Activated CD4-positive, alpha-beta T cell treated with anti-CD3 and anti-CD28 coated beads, Interleukin-2, amount 50 U/mL, for 1 hour (primary cell): ENCODE measurements at regions not wholly inside any gene's neighbourhood (a gene's known extent, or its start where the extent isn't known, plus 50 kb on each side); places are given as distances from the start of the nearest gene placed in this dataset.
A peak's percentile ranks its signal among the peaks of the same experiment; 100 is the strongest.
"Not testable (repeated sequence)": the region's sequence is repeated elsewhere in the genome, so short reads cannot be mapped to it uniquely, and the experiment has no call there.

ENCODE experiments used
- DNase-seq: peaks from one replicate; pipeline ENCODE4 v3.0.0-alpha.2; 2020

DNA sequence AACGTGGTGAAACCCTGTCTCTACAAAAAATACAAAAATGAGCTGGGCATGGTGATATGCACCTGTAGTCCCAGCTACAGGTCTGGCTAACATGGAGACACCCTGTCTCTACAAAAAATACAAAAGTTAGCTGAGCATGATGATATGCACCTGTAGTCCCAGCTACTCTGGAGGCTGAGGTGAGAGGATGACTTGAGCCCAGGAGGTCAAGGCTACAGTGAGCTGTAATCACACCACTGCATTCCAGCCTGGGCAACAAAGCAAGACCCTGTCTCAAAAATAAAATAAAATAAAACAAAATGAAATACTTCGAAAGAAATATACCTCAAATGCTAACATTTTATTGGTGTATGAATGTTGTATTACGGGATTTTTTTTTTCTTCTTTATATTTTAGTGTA lies 107.6 kb upstream of the EGLN3 start:
- DNase-seq = no peak

DNA sequence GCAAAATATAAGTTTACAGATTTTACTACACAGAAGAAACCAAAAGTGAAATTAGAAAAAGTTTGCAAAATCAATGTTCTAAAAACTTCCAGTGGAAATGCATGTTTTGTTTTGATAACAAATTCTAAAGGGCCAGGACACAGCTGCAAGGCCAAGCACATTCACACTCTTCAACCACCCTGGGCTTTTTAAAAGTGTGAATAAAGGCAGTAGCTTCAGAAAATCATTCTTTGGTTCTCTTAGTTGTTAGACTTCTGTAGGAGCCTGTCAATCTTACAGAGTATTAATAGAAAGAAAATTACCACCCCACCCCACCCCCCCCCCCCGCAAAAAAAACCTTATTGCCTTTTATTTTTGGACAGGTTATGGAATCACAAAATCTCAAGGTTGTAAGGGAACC lies 105.2 kb upstream of the EGLN3 start:
- DNase-seq = no peak

DNA sequence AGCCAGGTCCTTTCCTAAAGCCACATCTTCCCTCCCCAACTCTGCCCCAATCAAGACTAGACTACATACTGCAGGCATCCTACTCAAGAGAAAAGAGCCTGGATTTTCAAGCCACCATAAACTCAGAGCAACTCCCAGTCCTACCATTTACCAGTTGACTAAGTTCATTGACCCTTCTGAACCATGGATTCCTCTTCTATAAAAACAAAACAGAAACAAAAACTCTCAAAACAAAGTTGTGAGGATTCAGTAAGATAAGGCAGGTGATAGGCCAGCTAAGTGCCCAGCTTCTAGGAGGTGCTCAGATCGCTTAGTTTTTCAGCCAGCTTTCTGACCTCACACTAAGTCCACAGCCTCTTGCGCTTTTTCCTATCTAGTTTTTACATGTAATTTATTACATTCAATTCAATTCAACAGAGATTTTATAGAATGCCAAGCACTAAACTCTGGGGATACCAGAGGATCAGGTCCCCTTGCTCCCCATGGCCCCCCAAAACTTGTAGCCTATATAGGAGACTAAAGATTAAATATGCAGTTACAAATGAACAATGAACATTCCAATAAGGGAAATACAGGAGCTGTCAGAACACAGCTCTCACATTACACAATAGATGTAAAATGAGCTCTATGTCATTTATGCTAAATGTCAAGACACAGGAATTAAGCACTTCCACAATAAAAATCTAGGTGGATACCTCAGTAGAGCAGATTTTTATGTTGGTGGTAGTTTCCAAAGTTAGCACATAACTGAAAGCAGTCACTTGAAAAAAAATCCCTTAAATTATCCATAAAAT lies 104.5 kb upstream of the EGLN3 start:
- no peak for DNase-seq

DNA sequence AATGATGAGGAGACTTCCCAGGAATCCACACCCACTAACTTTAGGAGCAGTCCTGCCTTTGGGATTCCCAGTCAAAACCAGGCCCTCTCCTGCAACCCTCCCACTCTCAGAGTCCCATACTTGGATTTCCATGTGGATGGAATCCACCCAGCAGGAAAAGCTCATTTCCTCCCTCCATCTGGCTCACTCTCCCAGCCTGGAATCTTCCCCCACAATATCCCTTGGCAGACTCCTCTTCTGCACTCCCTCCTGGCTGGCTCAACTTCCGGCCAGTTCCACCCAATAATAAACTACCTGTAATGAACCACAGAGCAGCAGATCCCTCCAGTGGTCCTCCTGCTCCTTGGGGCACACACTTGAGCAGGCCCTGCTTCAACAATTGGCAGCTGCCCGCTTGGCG lies 102.8 kb upstream of the EGLN3 start:
- no peak for DNase-seq

GRCh38 chr14:34052658-34053014 lies 101.8 kb upstream of the EGLN3 start:
- DNase-seq = no peak

DNA sequence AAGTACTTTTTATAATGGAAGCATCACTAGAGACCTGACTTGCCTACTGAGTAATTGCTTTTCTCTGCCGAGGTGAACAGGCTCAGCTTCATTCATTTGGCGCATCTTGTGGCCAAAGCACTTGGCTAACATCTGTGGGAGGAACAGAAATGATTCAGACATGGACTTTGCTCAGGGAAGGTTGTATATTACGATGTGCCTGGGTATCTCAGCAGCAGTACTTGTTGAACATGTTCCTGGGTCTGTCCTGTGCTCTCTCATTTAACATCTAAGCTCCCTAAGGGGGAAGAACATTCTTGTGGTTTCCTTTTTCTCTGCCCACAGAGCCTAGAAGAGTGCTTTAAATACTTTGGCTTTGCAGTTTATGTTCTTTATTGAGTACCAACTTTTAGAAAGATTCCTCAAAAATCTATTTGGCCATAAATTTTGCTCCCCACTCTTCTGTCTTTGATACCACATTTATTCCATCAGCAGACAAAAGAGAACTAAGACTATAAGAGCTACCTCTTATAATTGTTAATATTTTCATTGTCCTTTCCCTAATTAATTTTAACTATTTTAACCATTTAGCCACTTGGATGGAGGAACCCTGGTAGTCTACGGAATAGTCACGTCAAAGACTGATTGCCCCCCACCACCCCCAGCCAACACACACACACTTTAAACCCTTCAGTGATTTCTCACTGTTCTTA lies 101.2 kb upstream of the EGLN3 start:
- no peak for DNase-seq

- DNase-seq = no peak
Observed at GRCh38 chr14:34050606-34051005, 99.7 kb upstream of the EGLN3 start.

- no peak for DNase-seq
Observed at GRCh38 chr14:34049790-34050189, 98.9 kb upstream of the EGLN3 start.

DNA sequence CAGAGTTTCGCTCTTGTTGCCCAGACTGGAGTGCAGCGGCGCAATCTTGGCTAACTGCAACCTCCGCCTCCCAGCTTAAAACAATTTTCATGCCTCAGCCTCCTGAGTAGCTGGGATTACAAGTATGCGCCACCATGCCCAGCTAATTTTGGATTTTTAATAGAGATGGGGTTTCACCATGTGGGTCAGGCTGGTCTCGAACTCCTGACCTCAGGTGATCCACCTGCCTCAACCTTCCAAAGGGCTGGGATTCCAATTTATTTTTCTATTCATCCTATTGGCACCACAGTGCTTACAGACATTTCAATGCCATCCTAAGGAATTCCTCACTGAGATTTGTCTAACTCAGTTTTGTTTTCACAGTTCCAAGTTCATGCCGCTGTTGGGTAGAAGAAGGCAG lies 98.3 kb upstream of the EGLN3 start:
- not testable (repeated sequence) for DNase-seq

GRCh38 chr14:34046799-34047520 lies 96.1 kb upstream of the EGLN3 start:
- no peak for DNase-seq

DNA sequence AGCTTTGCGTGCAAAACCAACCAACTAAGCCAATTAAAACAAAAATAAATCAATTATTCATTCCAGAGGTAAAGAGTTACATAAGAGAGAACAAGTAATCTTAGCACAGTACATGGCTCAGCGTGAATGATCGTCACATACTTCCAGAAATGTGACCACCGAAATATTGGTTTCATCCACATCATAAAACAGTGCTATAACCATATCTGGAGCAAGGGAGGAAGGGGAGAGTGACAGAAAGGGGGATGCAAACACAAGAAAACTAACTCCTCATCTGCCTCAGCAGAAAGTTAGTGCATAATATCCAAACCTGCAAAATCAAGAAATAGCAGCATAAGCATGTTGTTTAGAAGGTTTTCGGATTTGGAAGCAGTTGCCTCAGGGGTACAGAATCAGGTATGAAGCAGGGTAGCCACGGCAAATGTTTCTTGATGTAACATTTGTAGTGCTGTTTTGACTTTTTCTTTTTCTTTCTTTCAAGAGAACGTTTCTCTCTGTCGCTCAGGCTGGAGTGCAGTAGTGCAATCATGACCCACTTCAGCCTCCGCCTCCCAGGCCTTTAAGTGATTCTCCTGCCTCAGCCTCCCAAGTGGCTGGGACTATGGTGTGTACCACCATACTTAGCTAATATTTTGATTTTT lies 93.9 kb upstream of the EGLN3 start:
- no peak for DNase-seq

GRCh38 chr14:34044373-34044637 lies 93.4 kb upstream of the EGLN3 start:
- no peak for DNase-seq

GRCh38 chr14:34043627-34044372 lies 92.9 kb upstream of the EGLN3 start:
- peak; percentile 30 for DNase-seq

DNA sequence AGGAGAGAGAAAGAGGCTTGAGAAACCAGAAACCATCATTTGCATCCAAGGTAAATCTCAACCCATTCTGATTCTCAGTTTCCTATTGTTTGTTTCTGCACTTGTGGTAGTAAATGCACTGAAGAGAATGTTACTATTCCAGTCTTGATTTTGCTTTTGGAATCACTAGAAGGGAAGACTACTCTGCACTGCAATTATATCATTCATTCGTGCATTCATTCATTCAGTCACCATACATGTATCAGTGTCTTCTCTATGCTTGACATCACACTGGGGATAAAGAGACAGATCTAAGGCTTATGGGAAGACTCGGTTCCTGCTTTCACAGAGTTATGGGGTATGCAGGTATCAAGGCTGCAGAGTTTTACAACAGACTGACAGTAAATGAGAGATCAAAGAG lies 90.3 kb upstream of the EGLN3 start:
- no peak for DNase-seq

- no peak for DNase-seq
Observed at GRCh38 chr14:34040766-34041165, 89.9 kb upstream of the EGLN3 start.

DNA sequence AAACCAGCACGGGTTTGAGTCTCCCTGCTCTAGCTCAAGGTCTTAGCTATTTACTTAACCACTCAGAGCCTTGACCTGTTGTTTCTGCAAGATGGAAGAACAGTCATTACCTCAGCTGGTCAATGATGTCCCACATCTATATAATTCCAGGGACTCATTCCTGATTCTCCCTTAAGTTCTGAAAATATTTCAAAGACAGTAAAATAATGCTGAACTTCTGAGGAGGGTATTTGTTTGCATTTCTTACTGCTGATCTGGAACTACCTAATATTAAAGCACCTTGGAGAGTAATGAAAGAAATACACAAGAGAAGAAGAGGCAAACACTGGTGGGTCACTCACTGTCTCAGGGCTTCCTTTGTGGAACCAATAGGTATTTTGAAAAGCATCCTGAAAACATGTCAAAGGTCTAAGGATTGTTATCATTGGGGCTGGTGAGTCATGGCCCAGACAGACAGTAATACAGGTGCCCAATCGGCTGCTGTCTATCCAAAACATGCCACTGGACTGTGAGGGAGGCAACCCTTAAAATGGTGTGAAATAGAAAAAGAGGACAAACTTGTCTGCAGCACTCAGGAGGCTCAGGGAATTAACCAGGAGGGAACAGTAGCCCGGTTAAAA lies 88.7 kb upstream of the EGLN3 start:
- no peak for DNase-seq

DNA sequence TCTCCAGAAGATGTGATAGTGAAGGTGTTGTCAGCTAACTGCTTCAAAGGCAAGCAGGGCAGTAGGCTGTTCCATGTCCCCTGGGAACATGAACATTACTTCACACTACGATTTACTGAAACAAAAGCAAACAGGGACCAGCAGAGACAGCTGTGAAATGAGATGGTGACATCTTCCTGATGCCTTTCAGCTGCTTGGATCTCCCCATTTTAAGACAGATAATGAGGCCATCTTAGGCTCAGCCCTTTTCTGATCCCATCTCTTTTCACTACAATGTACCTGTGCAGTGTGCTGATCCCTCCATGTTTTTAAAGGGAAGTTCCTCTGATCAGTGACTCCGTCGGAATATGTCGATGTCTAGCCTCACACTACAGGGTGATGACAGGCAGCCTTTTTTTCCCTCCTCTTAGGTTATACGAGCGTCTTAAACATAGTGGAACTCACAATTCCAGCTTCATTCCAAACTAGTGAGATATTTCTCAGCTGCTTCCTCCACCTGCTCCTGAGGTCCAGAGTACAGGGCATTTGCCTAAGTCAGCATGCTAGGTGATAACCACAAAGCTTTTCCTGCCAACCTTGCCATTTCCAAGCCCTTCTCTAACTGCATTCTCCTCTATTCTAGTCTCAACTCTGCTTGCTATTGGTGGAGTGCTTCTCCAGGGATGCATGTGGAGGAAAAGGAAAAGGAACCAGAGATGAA lies 87.6 kb upstream of the EGLN3 start:
- DNase-seq = no peak

DNA sequence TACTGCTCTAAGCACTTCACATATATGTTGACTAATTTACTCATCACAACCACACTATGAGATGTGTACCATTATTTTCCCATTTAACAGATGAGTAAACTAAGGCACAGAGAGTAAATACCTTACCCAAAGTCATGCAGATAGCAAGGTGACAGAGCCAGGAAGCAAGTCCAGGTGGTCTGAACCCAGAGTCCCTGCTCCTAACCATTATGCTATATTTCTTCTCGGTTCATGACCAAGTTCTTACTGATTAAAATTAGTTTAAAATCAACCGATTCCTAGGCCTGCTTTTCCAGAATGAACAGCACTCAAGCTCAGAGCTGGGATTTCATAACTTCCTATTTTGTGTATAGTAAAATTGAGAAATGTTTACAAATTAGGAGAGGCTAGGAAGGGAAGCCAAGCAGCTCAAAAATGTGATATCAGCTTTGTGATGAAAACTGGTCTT lies 85.5 kb upstream of the EGLN3 start:
- no peak for DNase-seq

- no peak for DNase-seq
Observed at GRCh38 chr14:34035934-34036250, 85.0 kb upstream of the EGLN3 start.

- no peak for DNase-seq
Observed at GRCh38 chr14:34035177-34035933, 84.5 kb upstream of the EGLN3 start.

DNA sequence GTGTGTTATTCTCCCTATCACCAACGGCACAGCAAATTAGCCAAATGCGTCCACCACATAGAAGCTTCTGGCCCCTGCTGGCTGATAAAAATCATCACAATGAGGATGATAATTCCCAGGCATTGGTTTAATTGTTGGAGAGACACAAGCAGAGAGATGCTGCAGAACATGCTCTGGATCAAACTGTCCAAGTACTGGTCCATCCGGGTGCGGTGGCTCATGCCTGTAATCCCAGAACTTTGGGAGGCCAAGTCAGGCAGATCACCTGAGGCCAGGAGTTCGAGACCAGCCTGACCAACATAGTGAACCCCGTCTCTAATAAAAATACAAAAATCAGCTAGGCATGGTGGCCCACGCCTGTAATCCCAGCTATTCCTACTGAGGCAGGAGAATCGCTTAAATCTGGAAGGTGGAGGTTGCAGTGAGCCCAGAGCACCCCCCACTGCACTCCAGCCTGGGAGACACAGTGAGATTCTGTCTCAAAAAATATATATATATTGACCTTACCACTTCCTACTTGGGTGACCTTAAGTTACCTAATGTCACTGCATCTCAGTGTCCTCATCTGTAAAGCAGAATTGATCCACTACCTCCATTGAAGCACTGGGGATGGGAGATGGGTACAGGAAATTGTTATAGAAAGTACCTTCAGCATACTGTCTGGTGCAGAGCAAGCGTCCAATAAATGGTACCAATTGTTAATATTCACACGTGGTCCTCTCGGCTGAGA lies 83.7 kb upstream of the EGLN3 start:
- no peak for DNase-seq
